PC-9 (cell line): ENCODE measurements at regions not wholly inside any gene's neighbourhood (a gene's known extent, or its start where the extent isn't known, plus 50 kb on each side); places are given as distances from the start of the nearest gene placed in this dataset.

ENCODE experiments used
- BruUV-seq: library from RNA; stranded (reverse); fragments of 400-500 nt; replicated peaks from 2 replicates; lab custom pipeline; 2021; lab: Mats Ljungman, UMichigan
- CTCF ChIA-PET: fragments of 300-600 bp; sonication (Branson Sonifier 250); formaldehyde crosslinking; loops from one replicate; lab custom pipeline; 2022; ENCODE audit warnings: antibody characterized with exemption; lab: Charles Lee
- POLR2A ChIA-PET: fragments of 300-600 bp; sonication (Branson Sonifier 250); formaldehyde crosslinking; loops from one replicate; lab custom pipeline; 2022; ENCODE audit warnings: antibody characterized with exemption; ENCODE audit not compliant: unreplicated experiment; lab: Charles Lee
- DNase-seq, 2 experiments: peaks; one replicate each; pipeline versions ENCODE4 v3.0.0 to v3.0.0-alpha.2; 2015 to 2022; ENCODE audit warnings: mixed read lengths in 1 of 2
- H2AFZ ChIP-seq: fragments of 200-600 bp; sonication (generic); 2 replicates; pipeline ENCODE4 v1.8.1; 2017; ENCODE audit warnings: antibody characterized with exemption
- H3F3A ChIP-seq: fragments of 200-600 bp; sonication (generic); 2 replicates; pipeline ENCODE4 v1.8.1; 2017; ENCODE audit warnings: antibody characterized with exemption, mild to moderate bottlenecking, low read depth; ENCODE audit not compliant: insufficient read depth
- H3K27ac ChIP-seq: fragments of 200-600 bp; sonication (generic); 2 replicates; pipeline ENCODE4 v1.6.1; 2016; ENCODE audit warnings: mixed run types
- H3K27me3 ChIP-seq: fragments of 200-600 bp; sonication (generic); 2 replicates; pipeline ENCODE4 v1.6.1; 2016; ENCODE audit warnings: low read depth, mixed run types; ENCODE audit not compliant: insufficient read depth
- H3K36me3 ChIP-seq: fragments of 200-600 bp; sonication (generic); 2 replicates; pipeline ENCODE4 v1.6.1; 2016; ENCODE audit warnings: low read depth, mixed run types
- H3K4me1 ChIP-seq: fragments of 200-600 bp; sonication (generic); replicated peaks from 2 replicates; pipeline ENCODE4 v1.6.1; 2016; ENCODE audit warnings: mixed run types; ENCODE audit not compliant: insufficient read depth
- H3K4me2 ChIP-seq: fragments of 200-600 bp; sonication (generic); 2 replicates; pipeline ENCODE4 v1.6.1; 2017; ENCODE audit warnings: mixed run types
- H3K4me3 ChIP-seq: fragments of 200-600 bp; sonication (generic); 2 replicates; pipeline ENCODE4 v1.6.1; 2016; ENCODE audit warnings: mixed run types
- H3K79me2 ChIP-seq: fragments of 200-600 bp; sonication (generic); 2 replicates; pipeline ENCODE4 v1.6.1; 2017; ENCODE audit warnings: low read depth, mixed run types
- H3K9me2 ChIP-seq: fragments of 200-600 bp; sonication (generic); 2 replicates; pipeline ENCODE4 v1.8.1; 2017; ENCODE audit warnings: mild to moderate bottlenecking; ENCODE audit not compliant: insufficient read depth
- H3K9me3 ChIP-seq: fragments of 200-600 bp; sonication (generic); 2 replicates; pipeline ENCODE4 v1.8.1; 2016; ENCODE audit warnings: low read depth; ENCODE audit not compliant: insufficient read depth
- H4K20me1 ChIP-seq: fragments of 200-600 bp; sonication (generic); 2 replicates; pipeline ENCODE4 v1.8.1; 2017; ENCODE audit not compliant: insufficient read depth
- EZH2 ChIP-seq: fragments of 200-600 bp; sonication (generic); IDR thresholded peaks from 2 replicates; pipeline ENCODE4 v1.8.0; 2017; ENCODE audit warnings: antibody characterized with exemption, low read depth
- intact Hi-C: fragments of 100-400 bp; cut with micrococcal nuclease; formaldehyde crosslinking; loops from one replicate; pipeline ENCODE4 v1.10.0; 2022; ENCODE audit not compliant: unreplicated experiment
- TF ChIP-seq, protein P1 (sequence below): fragments of 200-600 bp; sonication (generic); conservative IDR thresholded peaks from 2 replicates; pipeline ENCODE4 v1.6.1; 2017; ENCODE audit warnings: mixed run types, antibody characterized with exemption, mild to moderate bottlenecking, moderate library complexity

DNA sequence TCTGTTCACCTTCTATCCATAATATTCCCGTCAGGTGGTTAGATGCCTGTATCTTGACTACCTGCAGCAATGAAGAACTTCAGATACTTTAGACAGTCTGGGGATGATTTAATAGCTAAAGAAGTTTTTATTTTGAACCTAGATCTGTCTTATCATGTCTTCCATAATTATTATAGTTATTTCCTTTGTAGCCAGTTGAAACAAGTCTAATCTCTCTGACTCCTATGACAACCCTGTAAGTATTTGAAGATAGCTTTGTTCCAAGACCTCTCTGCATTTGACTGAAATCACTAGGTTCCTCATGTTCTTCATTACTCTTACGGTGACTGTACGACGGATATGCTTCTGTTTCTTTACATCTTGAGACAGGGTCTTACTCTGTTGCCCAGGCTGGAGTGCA lies 316.6 kb upstream of the BMP2 start:
- Histone ChIP-seq H2AFZ (no peak overlapping the region), H3K36me3 (no peaks in the 10 kb centered on the region), H3K4me1 (no peaks in the 10 kb centered on the region), H3K9me2 (no peaks in the 10 kb centered on the region; the same call in none of the 2 replicates), H3F3A (no peaks in the 10 kb centered on the region), H3K27me3 (0 out of 2 replicates have a peak, but pooled peaks cover 5% of the 10 kb centered on the region), H3K4me3 (no peak overlapping the region), H3K79me2 (no peaks in the 10 kb centered on the region), H4K20me1 (no peaks in the 10 kb centered on the region), H3K9me3 (no peaks in the 10 kb centered on the region), H3K27ac (no peak overlapping the region), H3K4me2 (no peak overlapping the region)
- CTCF ChIA-PET: no interaction called here
- DNase-seq: no peak
- BruUV-seq: no TSS peak
- TF ChIP-seq EZH2: no peak
- TF ChIP-seq, protein P1, sequence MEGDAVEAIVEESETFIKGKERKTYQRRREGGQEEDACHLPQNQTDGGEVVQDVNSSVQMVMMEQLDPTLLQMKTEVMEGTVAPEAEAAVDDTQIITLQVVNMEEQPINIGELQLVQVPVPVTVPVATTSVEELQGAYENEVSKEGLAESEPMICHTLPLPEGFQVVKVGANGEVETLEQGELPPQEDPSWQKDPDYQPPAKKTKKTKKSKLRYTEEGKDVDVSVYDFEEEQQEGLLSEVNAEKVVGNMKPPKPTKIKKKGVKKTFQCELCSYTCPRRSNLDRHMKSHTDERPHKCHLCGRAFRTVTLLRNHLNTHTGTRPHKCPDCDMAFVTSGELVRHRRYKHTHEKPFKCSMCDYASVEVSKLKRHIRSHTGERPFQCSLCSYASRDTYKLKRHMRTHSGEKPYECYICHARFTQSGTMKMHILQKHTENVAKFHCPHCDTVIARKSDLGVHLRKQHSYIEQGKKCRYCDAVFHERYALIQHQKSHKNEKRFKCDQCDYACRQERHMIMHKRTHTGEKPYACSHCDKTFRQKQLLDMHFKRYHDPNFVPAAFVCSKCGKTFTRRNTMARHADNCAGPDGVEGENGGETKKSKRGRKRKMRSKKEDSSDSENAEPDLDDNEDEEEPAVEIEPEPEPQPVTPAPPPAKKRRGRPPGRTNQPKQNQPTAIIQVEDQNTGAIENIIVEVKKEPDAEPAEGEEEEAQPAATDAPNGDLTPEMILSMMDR: no peak
- intact Hi-C loops: no loop called here
- POLR2A ChIA-PET: no interaction called here

DNA sequence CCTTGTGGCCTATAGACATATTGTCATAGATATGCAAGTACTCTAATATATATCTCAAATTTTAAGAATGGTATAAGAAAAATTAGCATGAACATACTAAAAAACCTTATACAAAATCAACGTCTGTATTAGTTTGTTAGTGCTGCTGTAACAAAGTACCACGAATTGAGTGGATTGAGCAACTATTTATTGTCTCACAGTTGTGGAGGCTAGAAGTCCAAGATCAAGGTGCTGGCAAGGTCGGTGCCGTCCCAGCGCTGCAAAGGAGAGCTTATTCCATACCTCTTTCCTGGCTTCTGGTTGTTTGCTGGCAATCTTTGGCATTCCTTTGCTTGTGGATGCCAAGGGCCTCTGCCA lies 317.6 kb upstream of the FERMT1 start:
- TF ChIP-seq, protein P1: no peak
- no peak for TF ChIP-seq EZH2
- POLR2A ChIA-PET: no interaction called here

DNA sequence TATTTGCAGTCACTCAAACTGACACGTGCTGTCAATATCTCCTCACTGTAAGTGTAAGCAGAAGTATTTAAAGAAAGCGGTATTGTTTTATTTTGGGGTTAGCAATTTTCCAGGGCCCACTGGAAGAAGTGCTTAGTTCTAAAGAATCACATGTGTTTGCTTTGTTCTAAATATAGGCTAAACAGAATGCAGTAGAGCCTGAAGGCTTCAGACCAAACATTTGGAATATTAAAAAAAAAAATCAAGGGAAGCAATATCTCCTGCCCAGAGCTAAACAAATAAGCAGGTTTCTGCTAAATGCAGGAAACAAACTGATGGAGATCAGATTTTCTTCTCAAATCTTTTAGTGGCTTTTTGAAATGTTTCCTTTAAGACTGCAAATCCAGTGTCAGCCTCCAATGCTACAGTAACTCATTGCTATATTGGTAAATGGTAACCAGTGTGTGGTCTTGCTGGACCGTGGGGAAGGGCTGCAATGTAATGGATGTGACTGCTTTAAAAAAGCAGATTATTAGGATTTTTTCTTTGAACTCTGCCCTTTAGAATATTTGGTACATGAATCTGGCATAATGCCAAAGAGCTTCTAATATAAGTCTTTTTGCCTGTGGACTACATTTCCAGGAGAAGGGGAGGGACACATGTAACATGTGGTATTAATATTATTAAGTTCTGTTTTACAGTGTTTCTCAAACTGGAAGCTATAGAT lies 317.1 kb upstream of the FERMT1 start:
- H3K4me1 ChIP-seq: no peaks in the 10 kb centered on the region
- ChIA-PET POLR2A (no interaction called here), CTCF (no interaction called here)
- H3K27me3 ChIP-seq: no peaks in the 10 kb centered on the region
- H3K9me2 ChIP-seq: no peaks in the 10 kb centered on the region
- H4K20me1 ChIP-seq: no peaks in the 10 kb centered on the region
- H3K4me3 ChIP-seq: no peak overlapping the region
- no peak overlapping the region for H2AFZ ChIP-seq
- H3K9me3 ChIP-seq: no peaks in the 10 kb centered on the region
- H3F3A ChIP-seq: no peaks in the 10 kb centered on the region
- H3K79me2 ChIP-seq: no peaks in the 10 kb centered on the region
- intact Hi-C loops: loop anchor here (2.0 kb wide), 1 partner anchor 49 kb away; no protein-coding TSS in a partner anchor
- no TSS peak for BruUV-seq
- H3K36me3 ChIP-seq: no peaks in the 10 kb centered on the region
- no peak for DNase-seq
- no peak overlapping the region for H3K4me2 ChIP-seq
- no peak overlapping the region for H3K27ac ChIP-seq
- TF ChIP-seq EZH2: no peak
- TF ChIP-seq, protein P1: no peak

More for the DNA sequence above, 317.6 kb upstream of the FERMT1 start:
- Histone ChIP-seq H3K9me2 (no peaks in the 10 kb centered on the region), H3F3A (no peaks in the 10 kb centered on the region), H3K27me3 (no peaks in the 10 kb centered on the region), H3K4me1 (no peaks in the 10 kb centered on the region), H3K36me3 (no peaks in the 10 kb centered on the region), H3K9me3 (no peaks in the 10 kb centered on the region), H4K20me1 (no peaks in the 10 kb centered on the region), H2AFZ (no peak overlapping the region), H3K27ac (no peak overlapping the region), H3K4me2 (no peak overlapping the region), H3K79me2 (no peaks in the 10 kb centered on the region), H3K4me3 (no peak overlapping the region)
- intact Hi-C loops: no loop called here
- BruUV-seq: no TSS peak
- CTCF ChIA-PET: no interaction called here
- DNase-seq: no peak
